HepG2 (cell line): ENCODE measurements at regions not wholly inside any gene's neighbourhood (a gene's known extent, or its start where the extent isn't known, plus 50 kb on each side); places are given as distances from the start of the nearest gene placed in this dataset.

Experiments used
- ATAC-seq: fragments of 200-7000 bp; cut with Tn5 transposase; 3 replicates; pipeline ENCODE4 v1.9.1; 2020; ENCODE audit warnings: mild to moderate bottlenecking, moderate library complexity
- BruUV-seq: library from RNA; stranded (reverse); fragments of 400-500 nt; replicated peaks from 2 replicates; lab custom pipeline; 2021; lab: Mats Ljungman, UMichigan
- CTCF ChIA-PET: fragments of 300-600 bp; formaldehyde crosslinking; extraction: SDS; loops from one replicate; lab custom pipeline; 2021; ENCODE audit warnings: low total read pairs, inconsistent platforms, low intra/inter-chr PET ratio; lab: Yijun Ruan, JAX
- POLR2A ChIA-PET: fragments of 350-600 bp; sonication (Branson Sonifier 250); formaldehyde crosslinking; loops from one replicate; lab custom pipeline; 2020; ENCODE audit warnings: antibody characterized with exemption, inconsistent platforms; lab: Yijun Ruan, JAX
- DNase-seq: peaks from one replicate; pipeline ENCODE4 v3.0.0-alpha.2; 2015; ENCODE audit warnings: low spot score
- FAIRE-seq: peaks from 3 replicates; lab custom pipeline; 2011; peaks lifted over from hg19 to GRCh38; lab: Jason Lieb, UNC
- H2AFZ ChIP-seq: one replicate; pipeline ENCODE4 v1.6.1; 2011; ENCODE audit warnings: low read length, inconsistent platforms
- H3K27ac ChIP-seq: fragments of 300-600 bp; 3 replicates; pipeline ENCODE4 v1.8.0; 2011; ENCODE audit warnings: mixed run types, mild to moderate bottlenecking, mixed read lengths, low read length, inconsistent platforms; ENCODE audit not compliant: insufficient read depth; ENCODE audit errors: extremely low read length
- H3K27me3 ChIP-seq, 2 experiments: fragments of 200-600 bp in 1 of 2; 2 replicates in 1 of 2; 3 replicates in 1 of 2; pipeline versions ENCODE4 v1.6.0 to v1.8.0; 2011; ENCODE audit warnings: low read length in 2 of 2, mild to moderate bottlenecking in 2 of 2, moderate library complexity in 2 of 2, inconsistent platforms in 1 of 2; ENCODE audit not compliant: insufficient read depth in 2 of 2, control insufficient read depth in 1 of 2
- H3K36me3 ChIP-seq, 2 experiments: fragments of 200-600 bp in 1 of 2; replicated peaks in 1 of 2; 2 replicates in 1 of 2; 3 replicates in 1 of 2; pipeline versions ENCODE4 v1.5.1 to v1.8.0; 2011; ENCODE audit warnings: low read length in 2 of 2, inconsistent platforms in 1 of 2; ENCODE audit not compliant: insufficient read depth in 2 of 2, control insufficient read depth in 1 of 2
- H3K4me1 ChIP-seq: 2 replicates; pipeline ENCODE4 v1.5.1; 2012; ENCODE audit warnings: low read length, inconsistent platforms; ENCODE audit not compliant: insufficient read depth
- H3K4me2 ChIP-seq: 2 replicates; pipeline ENCODE4 v1.6.0; 2011; ENCODE audit warnings: low read depth, low read length, inconsistent platforms
- H3K4me3 ChIP-seq, 3 experiments: fragments of 200-600 bp in 1 of 3; sonication (generic), shearing (Covaris generic) in 1 of 3; replicated peaks in 1 of 3; 2 replicates each; pipeline ENCODE4 v1.5.1; 2011 to 2016; ENCODE audit warnings: low read length in 3 of 3, inconsistent platforms in 2 of 3, low read depth in 2 of 3, mild to moderate bottlenecking in 2 of 3, control low read depth in 1 of 3, mixed read lengths in 1 of 3; ENCODE audit not compliant: insufficient read depth in 1 of 3
- H3K79me2 ChIP-seq: one replicate; pipeline ENCODE4 v1.6.1; 2011; ENCODE audit warnings: low read length, inconsistent platforms; ENCODE audit not compliant: insufficient read depth
- H3K9ac ChIP-seq: 2 replicates; pipeline ENCODE4 v1.6.0; 2011; ENCODE audit warnings: mild to moderate bottlenecking, low read depth, low read length, inconsistent platforms; ENCODE audit not compliant: insufficient read depth
- H3K9me3 ChIP-seq: 2 replicates; pipeline ENCODE4 v1.5.1; 2012; ENCODE audit warnings: mild to moderate bottlenecking, low read length
- H4K20me1 ChIP-seq: 2 replicates; pipeline ENCODE4 v1.6.0; 2011; ENCODE audit warnings: inconsistent platforms, mild to moderate bottlenecking, low read length, moderate library complexity; ENCODE audit not compliant: insufficient read depth
- DNMT1 ChIP-seq: sonication (generic); formaldehyde crosslinking; IDR thresholded peaks from 2 replicates; pipeline ENCODE4 v1.5.1; 2020; ENCODE audit warnings: mild to moderate bottlenecking, missing genetic modification reagents
- FIP1L1 ChIP-seq: fragments of 200-400 bp; formaldehyde crosslinking; IDR thresholded peaks from 2 replicates; pipeline ENCODE4 v1.6.1; 2018; ENCODE audit warnings: low read depth, mild to moderate bottlenecking, low read length, moderate library complexity, borderline replicate concordance; ENCODE audit not compliant: insufficient read depth
- HNRNPK ChIP-seq: fragments of 200-400 bp; formaldehyde crosslinking; IDR thresholded peaks from 2 replicates; pipeline ENCODE4 v1.6.1; 2018; ENCODE audit warnings: low read length, low read depth, moderate library complexity, mild to moderate bottlenecking; ENCODE audit not compliant: poor library complexity, severe bottlenecking
- KLF16 ChIP-seq, 2 experiments: sonication (generic) in 1 of 2; formaldehyde crosslinking in 1 of 2; IDR thresholded peaks; 2 replicates each; pipeline versions ENCODE4 v1.6.1 to v1.8.0; 2016 to 2023; ENCODE audit warnings: missing genetic modification reagents in 2 of 2, missing compliant biosample characterization in 1 of 2
- NFKB2 ChIP-seq: sonication (generic); formaldehyde crosslinking; IDR thresholded peaks from 2 replicates; pipeline ENCODE4 v1.4.0; 2020; ENCODE audit warnings: missing genetic modification reagents, borderline replicate concordance
- PAF1 ChIP-seq: IDR thresholded peaks from 2 replicates; pipeline ENCODE4 v1.6.1; 2016; ENCODE audit warnings: missing genetic modification reagents, missing compliant biosample characterization
- SMYD3 ChIP-seq: sonication (generic); formaldehyde crosslinking; IDR thresholded peaks from 2 replicates; pipeline ENCODE4 v1.8.1; 2023; ENCODE audit warnings: mild to moderate bottlenecking, missing genetic modification reagents
- SNRNP70 ChIP-seq: fragments of 200-400 bp; formaldehyde crosslinking; IDR thresholded peaks from 2 replicates; pipeline ENCODE4 v1.6.1; 2017; ENCODE audit warnings: mild to moderate bottlenecking, low read depth, low read length, moderate library complexity
- YEATS2 ChIP-seq: sonication (generic); formaldehyde crosslinking; IDR thresholded peaks from 2 replicates; pipeline ENCODE4 v1.4.0; 2020; ENCODE audit warnings: missing genetic modification reagents, borderline replicate concordance
- ZNF253 ChIP-seq: sonication (generic); formaldehyde crosslinking; IDR thresholded peaks from 2 replicates; pipeline ENCODE4 v1.8.0; 2022; ENCODE audit warnings: mild to moderate bottlenecking, missing genetic modification reagents, borderline replicate concordance
- ZNF660 ChIP-seq: sonication (generic); formaldehyde crosslinking; IDR thresholded peaks from 2 replicates; pipeline ENCODE4 v1.5.1; 2020; ENCODE audit warnings: mild to moderate bottlenecking, low read depth, missing genetic modification reagents, borderline replicate concordance
- ZSCAN22 ChIP-seq: sonication (generic); formaldehyde crosslinking; IDR thresholded peaks from 2 replicates; pipeline ENCODE4 v1.4.0; 2020; ENCODE audit warnings: mild to moderate bottlenecking, missing genetic modification reagents
- ZSCAN31 ChIP-seq: sonication (generic); formaldehyde crosslinking; IDR thresholded peaks from 2 replicates; pipeline ENCODE4 v1.5.0; 2020; ENCODE audit warnings: low read depth, mild to moderate bottlenecking, missing genetic modification reagents
- in situ Hi-C: cut with HindIII; loops from 2 replicates; pipeline ENCODE4 v1.10.0; 2017; ENCODE audit warnings: low pct_unique_long_range_greater_than_20kb; ENCODE audit not compliant: extremely low pct_ligation_motif_present
- intact Hi-C: fragments of 100-400 bp; cut with micrococcal nuclease; formaldehyde crosslinking; loops from one replicate; pipeline ENCODE4 v1.10.0; 2022; ENCODE audit not compliant: unreplicated experiment
- TF ChIP-seq, protein P1 (sequence below): sonication (generic); formaldehyde crosslinking; conservative IDR thresholded peaks from 2 replicates; pipeline ENCODE4 v1.4.0; 2020; ENCODE audit warnings: mild to moderate bottlenecking, missing genetic modification reagents, moderate library complexity
- TF ChIP-seq, protein P2 (sequence below): IDR thresholded peaks from 2 replicates; pipeline ENCODE4 v1.6.1; 2012; ENCODE audit warnings: low read length, improper control_type of control experiment

- no TSS peak for BruUV-seq
- POLR2A ChIA-PET, result no interaction called here
- FAIRE-seq (no peak), DNase-seq (no peak), ATAC-seq (no peak)
- no peaks in the 10 kb centered on the region for H3K79me2 ChIP-seq
- no peak overlapping the region for H3K4me3 ChIP-seq
- CTCF ChIA-PET, result no interaction called here
- H3K27ac ChIP-seq, result no peak overlapping the region
- in situ Hi-C loops (no loop called here), intact Hi-C loops (no loop called here)
- no peak overlapping the region for H3K9ac ChIP-seq
- H2AFZ ChIP-seq, result no peak overlapping the region
- no peaks in the 10 kb centered on the region for H4K20me1 ChIP-seq
- H3K4me1 ChIP-seq, result peaks cover 13% of the 10 kb centered on the region
- TF ChIP-seq YEATS2 (CRISPR knock-in tag) (no peak), SNRNP70 (no peak), ZNF660 (CRISPR knock-in tag) (no peak), SMYD3 (CRISPR knock-in tag) (no peak), HNRNPK (no peak), ZSCAN22 (CRISPR knock-in tag) (no peak), ZSCAN31 (CRISPR knock-in tag) (no peak), PAF1 (CRISPR knock-in tag) (no peak), FIP1L1 (no peak), KLF16 (CRISPR knock-in tag; IDR thresholded peaks at IDR 0.05) (no peak), NFKB2 (CRISPR knock-in tag) (no peak), ZNF253 (CRISPR knock-in tag) (no peak), DNMT1 (CRISPR knock-in tag) (no peak)
- TF ChIP-seq, protein P1, sequence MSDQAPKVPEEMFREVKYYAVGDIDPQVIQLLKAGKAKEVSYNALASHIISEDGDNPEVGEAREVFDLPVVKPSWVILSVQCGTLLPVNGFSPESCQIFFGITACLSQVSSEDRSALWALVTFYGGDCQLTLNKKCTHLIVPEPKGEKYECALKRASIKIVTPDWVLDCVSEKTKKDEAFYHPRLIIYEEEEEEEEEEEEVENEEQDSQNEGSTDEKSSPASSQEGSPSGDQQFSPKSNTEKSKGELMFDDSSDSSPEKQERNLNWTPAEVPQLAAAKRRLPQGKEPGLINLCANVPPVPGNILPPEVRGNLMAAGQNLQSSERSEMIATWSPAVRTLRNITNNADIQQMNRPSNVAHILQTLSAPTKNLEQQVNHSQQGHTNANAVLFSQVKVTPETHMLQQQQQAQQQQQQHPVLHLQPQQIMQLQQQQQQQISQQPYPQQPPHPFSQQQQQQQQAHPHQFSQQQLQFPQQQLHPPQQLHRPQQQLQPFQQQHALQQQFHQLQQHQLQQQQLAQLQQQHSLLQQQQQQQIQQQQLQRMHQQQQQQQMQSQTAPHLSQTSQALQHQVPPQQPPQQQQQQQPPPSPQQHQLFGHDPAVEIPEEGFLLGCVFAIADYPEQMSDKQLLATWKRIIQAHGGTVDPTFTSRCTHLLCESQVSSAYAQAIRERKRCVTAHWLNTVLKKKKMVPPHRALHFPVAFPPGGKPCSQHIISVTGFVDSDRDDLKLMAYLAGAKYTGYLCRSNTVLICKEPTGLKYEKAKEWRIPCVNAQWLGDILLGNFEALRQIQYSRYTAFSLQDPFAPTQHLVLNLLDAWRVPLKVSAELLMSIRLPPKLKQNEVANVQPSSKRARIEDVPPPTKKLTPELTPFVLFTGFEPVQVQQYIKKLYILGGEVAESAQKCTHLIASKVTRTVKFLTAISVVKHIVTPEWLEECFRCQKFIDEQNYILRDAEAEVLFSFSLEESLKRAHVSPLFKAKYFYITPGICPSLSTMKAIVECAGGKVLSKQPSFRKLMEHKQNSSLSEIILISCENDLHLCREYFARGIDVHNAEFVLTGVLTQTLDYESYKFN (CRISPR knock-in tag), result no peak
- TF ChIP-seq, protein P2, sequence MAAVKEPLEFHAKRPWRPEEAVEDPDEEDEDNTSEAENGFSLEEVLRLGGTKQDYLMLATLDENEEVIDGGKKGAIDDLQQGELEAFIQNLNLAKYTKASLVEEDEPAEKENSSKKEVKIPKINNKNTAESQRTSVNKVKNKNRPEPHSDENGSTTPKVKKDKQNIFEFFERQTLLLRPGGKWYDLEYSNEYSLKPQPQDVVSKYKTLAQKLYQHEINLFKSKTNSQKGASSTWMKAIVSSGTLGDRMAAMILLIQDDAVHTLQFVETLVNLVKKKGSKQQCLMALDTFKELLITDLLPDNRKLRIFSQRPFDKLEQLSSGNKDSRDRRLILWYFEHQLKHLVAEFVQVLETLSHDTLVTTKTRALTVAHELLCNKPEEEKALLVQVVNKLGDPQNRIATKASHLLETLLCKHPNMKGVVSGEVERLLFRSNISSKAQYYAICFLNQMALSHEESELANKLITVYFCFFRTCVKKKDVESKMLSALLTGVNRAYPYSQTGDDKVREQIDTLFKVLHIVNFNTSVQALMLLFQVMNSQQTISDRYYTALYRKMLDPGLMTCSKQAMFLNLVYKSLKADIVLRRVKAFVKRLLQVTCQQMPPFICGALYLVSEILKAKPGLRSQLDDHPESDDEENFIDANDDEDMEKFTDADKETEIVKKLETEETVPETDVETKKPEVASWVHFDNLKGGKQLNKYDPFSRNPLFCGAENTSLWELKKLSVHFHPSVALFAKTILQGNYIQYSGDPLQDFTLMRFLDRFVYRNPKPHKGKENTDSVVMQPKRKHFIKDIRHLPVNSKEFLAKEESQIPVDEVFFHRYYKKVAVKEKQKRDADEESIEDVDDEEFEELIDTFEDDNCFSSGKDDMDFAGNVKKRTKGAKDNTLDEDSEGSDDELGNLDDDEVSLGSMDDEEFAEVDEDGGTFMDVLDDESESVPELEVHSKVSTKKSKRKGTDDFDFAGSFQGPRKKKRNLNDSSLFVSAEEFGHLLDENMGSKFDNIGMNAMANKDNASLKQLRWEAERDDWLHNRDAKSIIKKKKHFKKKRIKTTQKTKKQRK, result no peak
- no peaks in the 10 kb centered on the region for H3K27me3 ChIP-seq
- H3K4me2 ChIP-seq, result no peak overlapping the region
- H3K36me3 ChIP-seq, result no peaks in the 10 kb centered on the region
- no peaks in the 10 kb centered on the region for H3K9me3 ChIP-seq
Observed at GRCh38 chr2:75277111-75277510, 77.8 kb upstream of the TACR1 start.
